Right atrium auricular region (tissue), 2 donors: ENCODE measurements at regions not wholly inside any gene's neighbourhood (a gene's known extent, or its start where the extent isn't known, plus 50 kb on each side); places are given as distances from the start of the nearest gene placed in this dataset.

Source experiments
- DNase-seq: peaks from one replicate; pipeline ENCODE4 v3.0.0-alpha.2; 2019; ENCODE audit warnings: low spot score
- H3K27ac ChIP-seq, 2 donors: fragments of 200-600 bp; sonication (generic); 1 replicate in 1 of 2; 2 replicates in 1 of 2; pipeline ENCODE4 v1.5.1; 2016 to 2019
- H3K27me3 ChIP-seq, 2 donors: fragments of 200-600 bp; sonication (generic); one replicate each; pipeline versions ENCODE4 v1.5.1 to v1.6.0; 2017 to 2019
- H3K36me3 ChIP-seq: fragments of 200-600 bp; sonication (generic); one replicate; pipeline ENCODE4 v1.5.1; 2016
- H3K4me1 ChIP-seq, 2 donors: fragments of 200-600 bp; sonication (generic); one replicate each; pipeline versions ENCODE4 v1.5.1 to v1.6.0; 2017 to 2019
- H3K4me3 ChIP-seq, 2 donors: fragments of 200-600 bp; sonication (generic); 1 replicate in 1 of 2; 2 replicates in 1 of 2; pipeline ENCODE4 v1.5.1; 2017 to 2019; ENCODE audit warnings: mild to moderate bottlenecking in 1 of 2, moderate library complexity in 1 of 2
- H3K9me3 ChIP-seq, 2 donors: fragments of 200-600 bp; sonication (generic); one replicate each; pipeline ENCODE4 v1.5.1; 2019
- CTCF ChIP-seq, 2 donors: fragments of 200-600 bp; sonication (generic); IDR thresholded peaks; one replicate each; pipeline ENCODE4 v1.5.1; 2019; ENCODE audit warnings: antibody characterized with exemption in 2 of 2

- no peaks in the 10 kb centered on the region for H3K36me3 ChIP-seq
- no peak overlapping the region for H3K27ac ChIP-seq
- no peaks in the 10 kb centered on the region for H3K27me3 ChIP-seq
- peaks cover 0 to 5% of the 10 kb centered on the region in 2 donors for H3K4me1 ChIP-seq
- no peak overlapping the region for H3K4me3 ChIP-seq
- H3K9me3 ChIP-seq = no peaks in the 10 kb centered on the region
- DNase-seq = no peak
- TF ChIP-seq CTCF (IDR thresholded peaks at IDR 0.05) = no peak
These were observed 407.3 kb downstream of the NXPE2 start for GRCh38 chr11:115085461-115086210.

DNA sequence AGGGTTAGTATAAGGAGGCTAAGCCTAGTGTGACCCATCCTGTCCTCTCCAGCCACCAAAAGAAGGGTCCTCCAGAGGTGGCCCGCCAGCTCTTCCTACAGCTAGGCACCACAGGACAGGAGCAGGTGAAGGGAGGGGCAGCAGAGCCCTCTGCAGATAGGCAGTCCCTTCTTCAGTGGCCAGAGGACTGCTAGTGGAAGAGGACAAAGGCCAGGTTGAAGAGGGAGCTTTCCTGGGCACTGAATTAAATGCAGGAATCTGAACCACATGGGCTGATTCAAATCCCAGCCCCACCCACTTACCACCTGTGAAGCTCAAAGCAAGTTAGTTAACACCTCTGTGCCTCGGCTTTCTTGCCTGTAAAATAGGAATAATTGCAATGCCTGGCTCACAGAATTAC lies 409.5 kb downstream of the NXPE2 start:
- peaks cover 0 to 5% of the 10 kb centered on the region in 2 donors for H3K4me1 ChIP-seq
- no peak for DNase-seq
- no peak for TF ChIP-seq CTCF (IDR thresholded peaks at IDR 0.05)
- no peaks in the 10 kb centered on the region for H3K27me3 ChIP-seq
- H3K9me3 ChIP-seq = no peaks in the 10 kb centered on the region
- no peak overlapping the region for H3K4me3 ChIP-seq
- no peak overlapping the region for H3K27ac ChIP-seq
- H3K36me3 ChIP-seq = no peaks in the 10 kb centered on the region

DNA sequence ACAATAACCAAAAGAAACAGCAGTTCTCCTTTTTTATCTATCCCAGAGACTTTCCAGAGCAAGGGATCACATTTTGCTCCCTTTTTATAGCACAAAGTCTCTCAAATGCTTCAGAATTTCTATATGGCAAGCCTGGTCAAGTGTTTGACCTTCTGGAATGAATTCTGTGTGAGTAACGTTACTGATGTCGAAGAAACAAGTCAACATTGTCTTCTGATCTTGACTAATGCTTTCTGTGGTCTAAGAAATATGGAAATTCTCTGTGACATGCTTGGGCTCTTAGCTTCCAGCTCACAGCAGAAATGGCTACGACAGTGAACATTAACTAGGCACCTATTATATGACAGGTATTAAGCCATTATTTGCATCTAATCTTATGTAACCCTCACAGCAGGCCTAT lies 411.7 kb downstream of the CADM1 start:
- Histone ChIP-seq H3K27me3 (no peaks in the 10 kb centered on the region), H3K4me3 (no peak overlapping the region), H3K27ac (no peak overlapping the region), H3K9me3 (no peaks in the 10 kb centered on the region), H3K4me1 (no peaks in the 10 kb centered on the region), H3K36me3 (no peaks in the 10 kb centered on the region)
- no peak for TF ChIP-seq CTCF (IDR thresholded peaks at IDR 0.05)
- no peak for DNase-seq

DNA sequence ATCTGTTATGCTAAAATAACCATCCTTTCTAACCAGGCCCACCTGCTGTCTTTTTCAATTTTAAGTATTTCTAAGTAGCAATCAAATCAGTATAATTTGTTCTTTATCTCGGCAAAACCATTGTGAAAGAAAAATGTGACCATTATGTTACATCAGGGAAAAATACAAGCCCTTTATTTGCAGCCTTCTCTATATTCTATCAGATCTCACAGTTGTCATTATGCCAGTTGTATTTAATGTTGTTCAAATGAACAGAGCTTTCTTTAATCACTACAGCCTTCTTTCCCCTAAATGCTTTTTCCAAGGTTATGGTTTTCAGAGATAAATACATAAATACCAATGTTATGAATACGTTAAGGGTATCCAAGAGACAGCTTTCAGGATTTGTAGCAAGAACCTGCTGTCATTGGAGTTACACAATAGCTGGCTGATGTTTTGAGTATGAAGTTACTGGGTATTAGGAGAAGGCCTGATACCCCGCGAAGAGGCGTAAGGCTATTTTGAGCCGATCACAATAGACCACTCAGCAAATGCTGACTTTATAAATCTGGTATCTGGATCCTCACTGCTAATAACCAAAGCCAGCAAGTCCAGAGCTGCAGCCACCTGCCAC lies 406.3 kb downstream of the CADM1 start:
- no peaks in the 10 kb centered on the region for H3K27me3 ChIP-seq
- no peaks in the 10 kb centered on the region for H3K36me3 ChIP-seq
- no peak overlapping the region for H3K27ac ChIP-seq
- no peak for TF ChIP-seq CTCF (IDR thresholded peaks at IDR 0.05)
- H3K9me3 ChIP-seq = no peaks in the 10 kb centered on the region
- no peaks in the 10 kb centered on the region for H3K4me1 ChIP-seq
- no peak overlapping the region for H3K4me3 ChIP-seq
- DNase-seq = no peak

DNA sequence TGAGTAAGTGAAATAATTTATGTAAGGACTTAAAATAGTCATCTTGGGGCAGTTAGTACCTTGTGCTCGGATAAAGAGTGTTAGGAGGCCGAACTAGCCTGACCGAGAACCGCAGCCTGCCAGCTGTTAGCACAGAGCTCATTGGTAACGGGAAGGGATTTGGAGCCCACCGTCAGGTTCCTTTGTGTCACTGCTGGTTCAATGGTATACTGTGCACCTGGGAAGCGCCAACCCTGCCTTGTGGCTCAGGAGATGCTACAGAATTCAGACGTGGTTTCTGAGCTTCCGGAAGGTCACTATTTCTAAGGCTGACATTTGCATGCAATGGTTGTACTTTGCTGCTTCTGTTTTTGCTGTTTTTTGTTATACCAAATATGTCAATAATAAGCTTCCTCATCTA lies 403.5 kb downstream of the CADM1 start:
- no peak for TF ChIP-seq CTCF (IDR thresholded peaks at IDR 0.05)
- DNase-seq = no peak
- H3K4me1 ChIP-seq = no peaks in the 10 kb centered on the region
- no peak overlapping the region for H3K4me3 ChIP-seq
- H3K27ac ChIP-seq = no peak overlapping the region
- H3K9me3 ChIP-seq = no peaks in the 10 kb centered on the region
- H3K27me3 ChIP-seq = no peaks in the 10 kb centered on the region
- H3K36me3 ChIP-seq = no peaks in the 10 kb centered on the region
